Lower leg skin (tissue), 3 donors: ENCODE measurements at regions not wholly inside any gene's neighbourhood (a gene's known extent, or its start where the extent isn't known, plus 50 kb on each side); places are given as distances from the start of the nearest gene placed in this dataset.

Experiments used
- POLR2A ChIP-seq, 2 donors: fragments of 450-650 bp; IDR thresholded peaks; one replicate each; pipeline ENCODE4 v1.6.1; 2016 to 2017; ENCODE audit warnings: antibody characterized with exemption in 2 of 2, mild to moderate bottlenecking in 1 of 2, moderate library complexity in 1 of 2
- TF ChIP-seq, protein P1 (sequence below), 3 donors: fragments of 450-650 bp; IDR thresholded peaks; one replicate each; pipeline ENCODE4 v1.5.1; 2016; ENCODE audit warnings: antibody characterized with exemption in 3 of 3, mild to moderate bottlenecking in 3 of 3, moderate library complexity in 2 of 3

DNA sequence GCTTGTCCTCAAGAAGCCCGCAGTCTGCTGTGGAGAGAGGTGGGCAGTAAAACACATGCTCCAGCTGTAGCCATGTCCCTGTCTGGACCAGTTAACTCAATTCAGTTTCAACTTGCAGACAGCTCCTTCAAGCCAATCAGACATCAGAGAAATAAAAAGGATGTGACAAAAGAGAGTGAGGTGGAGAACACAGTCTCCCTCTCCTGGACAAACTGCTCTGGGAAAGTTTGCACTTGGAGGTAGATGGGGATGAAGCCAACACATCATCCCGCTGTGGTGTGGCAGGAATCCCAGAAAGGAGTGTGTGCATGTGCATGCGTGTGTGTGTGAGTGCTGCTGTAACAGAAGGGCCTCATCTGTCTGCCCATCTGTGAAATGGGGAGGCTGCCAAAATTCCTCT, 358.6 kb upstream of the ASIC2 start:
- TF ChIP-seq POLR2A (IDR thresholded peaks at IDR 0.05), result no peak
- TF ChIP-seq, protein P1, sequence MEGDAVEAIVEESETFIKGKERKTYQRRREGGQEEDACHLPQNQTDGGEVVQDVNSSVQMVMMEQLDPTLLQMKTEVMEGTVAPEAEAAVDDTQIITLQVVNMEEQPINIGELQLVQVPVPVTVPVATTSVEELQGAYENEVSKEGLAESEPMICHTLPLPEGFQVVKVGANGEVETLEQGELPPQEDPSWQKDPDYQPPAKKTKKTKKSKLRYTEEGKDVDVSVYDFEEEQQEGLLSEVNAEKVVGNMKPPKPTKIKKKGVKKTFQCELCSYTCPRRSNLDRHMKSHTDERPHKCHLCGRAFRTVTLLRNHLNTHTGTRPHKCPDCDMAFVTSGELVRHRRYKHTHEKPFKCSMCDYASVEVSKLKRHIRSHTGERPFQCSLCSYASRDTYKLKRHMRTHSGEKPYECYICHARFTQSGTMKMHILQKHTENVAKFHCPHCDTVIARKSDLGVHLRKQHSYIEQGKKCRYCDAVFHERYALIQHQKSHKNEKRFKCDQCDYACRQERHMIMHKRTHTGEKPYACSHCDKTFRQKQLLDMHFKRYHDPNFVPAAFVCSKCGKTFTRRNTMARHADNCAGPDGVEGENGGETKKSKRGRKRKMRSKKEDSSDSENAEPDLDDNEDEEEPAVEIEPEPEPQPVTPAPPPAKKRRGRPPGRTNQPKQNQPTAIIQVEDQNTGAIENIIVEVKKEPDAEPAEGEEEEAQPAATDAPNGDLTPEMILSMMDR (IDR thresholded peaks at IDR 0.05), result no peak
